Dermis microvascular lymphatic vessel endothelial cell (primary cell): ENCODE measurements at regions not wholly inside any gene's neighbourhood (a gene's known extent, or its start where the extent isn't known, plus 50 kb on each side); places are given as distances from the start of the nearest gene placed in this dataset.

Experiments used
- DNase-seq, 2 donors: peaks; one replicate each; pipeline versions ENCODE4 v3.0.0 to v3.0.0-alpha.2; 2010; ENCODE audit warnings: low read depth in 2 of 2

DNA sequence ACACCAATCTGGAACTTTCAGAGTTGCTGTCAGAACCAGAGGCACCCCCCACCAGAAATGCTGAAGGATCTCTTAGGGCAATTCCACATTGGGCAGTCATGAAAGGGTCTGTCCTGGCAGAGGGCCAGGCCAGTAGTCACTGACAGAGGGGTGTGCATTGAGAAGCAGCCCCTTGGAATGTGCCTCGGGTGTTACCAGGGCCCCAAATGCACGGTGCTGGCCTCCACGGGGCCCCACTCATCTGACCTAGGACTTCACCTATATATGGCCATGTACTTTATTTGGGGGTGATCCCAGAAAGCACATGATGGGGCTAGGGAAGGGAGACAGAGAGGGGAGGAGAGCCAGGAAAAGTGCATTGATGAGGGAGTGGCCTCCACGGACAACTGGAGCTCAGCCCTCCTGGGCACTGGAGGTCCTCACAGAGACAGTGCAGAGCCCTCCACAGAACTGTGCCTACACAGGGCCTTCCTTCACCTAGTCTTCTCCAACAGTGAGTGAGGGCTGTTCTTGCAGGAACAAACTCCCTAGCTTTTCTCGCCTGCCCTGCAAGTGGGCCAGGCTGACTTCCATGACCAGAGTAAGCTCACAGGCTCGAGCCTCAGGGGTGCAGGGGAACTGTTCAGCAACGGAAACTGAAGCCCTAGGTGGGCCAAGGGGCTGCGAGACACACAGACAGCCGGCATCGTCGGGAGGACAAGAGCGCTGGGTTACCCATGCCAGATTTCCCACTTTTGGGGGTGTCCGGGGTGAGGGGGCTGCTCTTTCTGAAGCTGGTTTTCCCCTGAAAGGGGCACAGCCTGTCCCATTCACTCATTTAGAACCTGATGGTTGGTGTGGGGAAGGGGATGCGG lies 136.2 kb downstream of the HMX1 start:
- no peak for DNase-seq

DNA sequence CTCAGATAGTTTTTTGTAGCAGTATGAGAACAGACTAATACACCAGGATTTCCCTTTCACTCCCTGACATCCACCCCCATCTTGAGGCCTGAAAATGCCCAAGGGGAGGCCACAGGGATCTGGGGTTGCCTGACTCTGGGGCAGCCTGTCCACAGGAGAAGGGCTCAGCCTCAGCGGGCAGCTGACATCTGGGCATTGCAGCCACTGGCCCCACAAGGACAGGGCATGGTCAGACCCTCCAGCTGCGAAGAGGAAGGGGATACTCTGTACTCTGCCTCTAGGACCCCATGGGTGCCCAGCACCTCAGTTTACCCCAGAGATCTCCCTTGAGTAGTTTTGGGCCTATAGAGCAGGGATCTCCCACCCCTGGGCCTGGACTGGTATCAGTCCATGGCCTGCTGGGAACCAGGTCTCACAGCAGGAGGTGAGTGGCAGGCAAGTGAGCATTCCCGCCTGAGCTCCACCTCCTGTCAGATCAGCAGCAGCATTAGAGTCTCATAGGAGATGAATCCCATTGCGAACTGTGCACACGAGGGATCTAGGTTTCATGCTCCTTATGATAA lies 138.9 kb downstream of the HMX1 start:
- no peak for DNase-seq

DNA sequence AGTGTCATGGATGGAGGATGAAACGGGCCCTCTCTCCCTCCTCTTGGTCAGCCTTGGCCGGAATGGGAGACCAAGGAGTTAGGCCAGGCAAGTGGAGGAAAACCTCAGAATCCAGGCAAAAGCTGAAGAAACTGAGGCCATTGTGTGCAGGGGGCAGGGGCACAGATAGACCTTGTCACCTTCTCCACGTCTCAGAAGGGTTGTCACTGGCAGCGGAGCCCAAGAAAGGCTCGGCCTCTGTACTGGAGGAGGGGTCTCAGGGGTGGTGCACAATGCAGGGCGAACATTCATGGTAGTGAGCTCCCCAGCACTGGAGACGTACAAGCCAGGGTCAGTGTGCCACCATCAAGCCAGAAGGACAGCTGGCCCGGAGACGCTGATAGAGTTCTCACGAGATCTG lies 139.5 kb downstream of the CPZ start:
- no peak for DNase-seq

DNA sequence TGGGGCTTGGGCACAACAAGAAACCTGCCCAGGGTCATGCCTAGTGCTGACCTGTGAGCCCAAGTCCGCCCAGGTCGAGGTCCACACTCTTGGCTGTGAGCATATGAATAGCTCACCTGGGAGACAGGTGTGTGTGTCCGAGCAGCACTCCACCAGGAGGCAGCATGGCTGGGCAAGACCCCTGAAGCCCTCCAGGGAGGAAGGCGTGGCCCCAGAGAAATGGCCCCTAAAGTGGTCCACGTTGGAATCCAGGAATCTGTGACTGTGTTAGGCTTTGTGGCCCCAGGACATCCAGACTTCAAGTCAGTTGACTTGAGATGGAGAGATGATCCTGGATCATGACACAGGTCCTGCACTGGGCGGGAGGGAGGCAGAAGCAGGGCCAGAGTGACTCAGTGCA lies 138.8 kb downstream of the CPZ start:
- DNase-seq = no peak

DNA sequence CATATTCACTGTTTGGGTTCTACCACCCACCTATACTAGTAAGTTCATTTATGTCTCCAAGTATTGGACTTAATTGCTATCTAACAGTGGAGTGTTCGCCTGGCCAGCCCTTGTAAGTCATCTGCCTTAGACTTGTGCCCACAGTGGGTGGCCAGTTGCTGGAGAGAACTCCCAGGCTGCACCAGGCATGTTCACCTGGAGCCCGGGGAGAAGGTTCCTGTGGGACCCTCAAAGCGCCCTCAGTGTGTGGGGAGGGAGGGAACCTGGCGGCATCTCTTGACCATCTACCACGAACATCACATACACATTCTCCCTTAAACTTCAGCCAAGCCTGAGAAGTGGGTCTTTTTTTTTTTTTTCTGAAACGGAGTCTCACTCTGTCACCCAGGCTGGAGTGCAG lies 138.1 kb downstream of the CPZ start:
- no peak for DNase-seq

DNA sequence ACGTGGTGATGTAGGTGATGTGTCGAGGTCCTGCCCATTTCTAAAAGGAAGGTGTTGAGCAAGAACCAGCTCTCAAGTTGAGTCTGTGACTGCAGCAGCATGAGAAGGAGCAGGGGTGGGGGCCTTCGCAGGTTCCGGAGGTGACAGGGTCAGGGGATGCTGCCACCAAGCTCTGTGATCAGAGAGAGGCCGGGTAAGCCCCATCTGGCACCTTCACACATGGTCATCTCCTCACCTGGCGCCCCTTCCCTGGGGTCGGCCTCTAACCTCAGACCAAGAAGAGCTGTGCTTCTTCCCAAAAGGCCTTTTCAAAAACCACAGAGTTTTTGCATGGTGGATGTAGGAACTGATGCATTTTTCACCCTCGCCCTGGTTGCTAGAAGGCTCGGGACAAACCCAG lies 137.6 kb downstream of the CPZ start:
- DNase-seq = no peak

DNA sequence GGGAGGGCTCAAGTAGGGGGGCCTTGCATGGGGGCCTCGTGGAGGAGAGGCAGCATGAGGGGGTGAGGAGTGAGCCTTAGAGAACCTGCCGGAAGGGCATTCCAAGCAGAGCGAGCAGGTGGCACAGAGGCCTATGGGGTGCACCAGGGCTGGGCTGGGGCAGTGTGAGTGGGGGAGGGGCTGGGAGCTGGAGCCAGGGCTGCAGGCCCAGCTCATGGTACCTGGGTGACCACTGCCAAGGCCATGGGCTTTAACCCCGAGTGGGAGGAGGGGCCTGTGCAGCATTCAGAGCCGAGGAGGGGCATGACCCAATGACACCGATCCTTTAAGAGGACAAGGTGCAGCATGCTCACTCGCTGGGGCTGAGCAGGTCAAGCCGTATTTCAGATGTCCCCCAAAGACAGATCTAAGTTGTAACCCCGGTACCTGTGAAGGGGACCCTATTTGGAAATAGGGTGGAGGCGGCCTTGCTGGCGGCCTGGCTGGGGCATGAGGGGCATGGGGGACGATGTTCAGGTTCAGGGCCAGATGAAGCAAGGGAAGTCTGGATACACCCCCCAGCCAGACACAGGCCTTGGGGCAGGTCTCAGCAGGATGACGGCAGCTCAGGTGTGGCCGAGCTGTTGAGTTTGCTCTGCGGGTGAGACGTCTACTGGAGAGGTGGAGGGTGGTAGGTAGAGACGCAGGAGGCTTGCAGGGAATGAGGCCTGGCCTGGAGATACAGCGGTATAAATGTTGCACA lies 137.0 kb downstream of the CPZ start:
- DNase-seq = no peak

DNA sequence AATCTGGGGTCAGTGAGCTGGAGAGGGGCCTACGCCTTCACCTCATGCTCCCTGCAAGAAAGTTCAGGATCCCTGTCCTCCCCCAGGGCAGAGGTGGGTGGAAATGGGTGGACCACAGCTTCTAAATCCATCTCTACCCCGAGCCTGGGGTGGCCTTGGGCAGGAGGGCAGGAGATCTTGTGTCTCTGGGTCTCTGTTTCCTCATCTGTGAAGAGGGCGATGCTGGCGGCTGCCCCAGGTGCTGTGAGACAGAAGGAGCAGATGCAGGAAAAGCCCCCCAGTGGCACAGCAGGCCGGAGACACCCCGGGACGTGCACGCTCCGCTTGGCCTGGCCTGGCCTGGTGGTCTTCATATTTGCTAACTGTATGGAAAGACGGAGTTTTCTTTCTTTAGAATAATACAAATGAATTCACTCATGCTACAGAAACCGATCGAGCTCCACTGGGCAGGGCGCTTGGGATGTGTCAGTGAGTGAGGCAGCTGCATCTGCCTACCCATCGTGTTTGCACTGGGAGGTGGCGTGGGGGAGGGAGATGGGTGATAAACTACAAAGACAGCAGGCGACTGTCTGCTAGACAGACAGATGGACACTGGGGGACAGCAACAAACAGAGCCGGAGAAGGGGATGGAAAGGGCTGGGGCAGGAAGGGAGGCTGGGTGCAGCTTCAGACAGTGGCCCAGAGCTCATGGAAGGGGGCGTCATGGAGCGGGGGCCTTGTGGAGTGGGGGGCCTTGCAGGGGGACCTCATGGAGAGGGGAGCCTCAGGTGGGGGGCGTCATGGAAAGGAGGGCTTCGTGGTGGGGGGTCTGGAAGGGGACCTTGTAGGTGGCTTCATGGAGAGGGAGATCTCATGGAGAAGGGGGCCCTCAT lies 136.2 kb downstream of the CPZ start:
- no peak for DNase-seq

DNA sequence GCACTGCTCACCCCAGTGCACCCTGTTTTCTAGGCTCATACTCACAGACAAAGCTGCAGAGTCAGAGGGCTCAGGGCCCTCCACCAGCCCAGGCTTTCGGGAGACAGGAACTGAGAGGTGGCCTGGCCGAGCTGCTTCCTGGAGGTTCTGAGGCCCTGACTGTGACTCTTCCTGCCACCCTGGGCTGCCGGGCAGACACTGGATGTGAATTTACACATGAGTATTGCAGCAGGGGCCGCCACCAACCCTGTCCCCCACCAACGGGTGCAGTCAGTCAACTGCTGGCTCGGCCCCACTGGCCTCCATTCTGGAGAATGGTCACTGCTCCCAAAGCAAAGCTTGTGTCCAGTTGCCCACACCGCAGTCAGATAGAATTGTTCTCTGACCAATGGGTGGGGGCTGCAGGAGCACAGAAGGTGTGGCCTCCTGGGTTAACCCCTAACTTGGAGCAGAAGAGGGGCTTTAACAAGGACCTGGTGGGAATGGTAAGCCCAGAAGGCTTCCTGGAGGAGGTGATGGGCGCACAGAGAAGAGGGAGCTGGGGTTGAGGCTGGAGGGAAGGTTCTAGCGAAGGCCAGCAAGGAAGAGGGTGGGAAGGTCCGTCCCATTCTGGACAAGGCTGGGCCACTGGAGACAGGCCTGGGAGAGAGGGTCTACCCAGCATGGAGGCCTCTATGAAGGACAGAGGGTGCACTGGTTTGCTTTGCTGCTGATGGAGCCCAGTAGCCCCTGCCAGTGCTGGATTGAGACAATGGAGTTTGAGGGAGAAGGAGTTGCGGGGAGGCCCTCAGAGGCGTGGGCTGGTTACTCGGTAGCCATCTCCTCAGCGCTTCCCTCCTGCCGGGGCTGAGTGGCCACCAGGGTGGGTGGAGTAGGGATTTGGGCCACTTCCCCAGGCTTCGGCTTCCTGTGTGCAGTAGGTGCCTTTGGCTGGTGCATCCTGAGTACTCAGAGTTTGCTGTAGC lies 135.3 kb downstream of the CPZ start:
- no peak for DNase-seq

DNA sequence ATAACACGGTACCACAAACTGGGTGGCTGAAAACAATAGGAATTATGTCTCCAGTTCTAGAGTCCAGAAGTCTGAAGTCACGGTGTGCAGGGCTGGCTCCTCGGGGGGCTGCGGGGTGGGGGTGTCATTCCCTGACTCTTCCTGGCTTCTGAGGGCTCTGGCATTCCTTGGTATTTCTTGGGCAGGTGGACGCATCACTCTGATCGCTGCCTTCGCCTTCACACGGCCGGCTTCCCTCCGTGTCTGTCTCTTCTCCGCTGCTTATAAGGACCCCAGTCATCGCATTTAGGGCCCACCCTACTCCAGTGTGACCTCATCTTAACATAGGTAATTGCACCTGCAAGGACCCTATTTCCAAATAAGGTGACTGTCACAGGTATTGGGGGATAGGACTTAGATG lies 134.6 kb downstream of the CPZ start:
- no peak for DNase-seq

DNA sequence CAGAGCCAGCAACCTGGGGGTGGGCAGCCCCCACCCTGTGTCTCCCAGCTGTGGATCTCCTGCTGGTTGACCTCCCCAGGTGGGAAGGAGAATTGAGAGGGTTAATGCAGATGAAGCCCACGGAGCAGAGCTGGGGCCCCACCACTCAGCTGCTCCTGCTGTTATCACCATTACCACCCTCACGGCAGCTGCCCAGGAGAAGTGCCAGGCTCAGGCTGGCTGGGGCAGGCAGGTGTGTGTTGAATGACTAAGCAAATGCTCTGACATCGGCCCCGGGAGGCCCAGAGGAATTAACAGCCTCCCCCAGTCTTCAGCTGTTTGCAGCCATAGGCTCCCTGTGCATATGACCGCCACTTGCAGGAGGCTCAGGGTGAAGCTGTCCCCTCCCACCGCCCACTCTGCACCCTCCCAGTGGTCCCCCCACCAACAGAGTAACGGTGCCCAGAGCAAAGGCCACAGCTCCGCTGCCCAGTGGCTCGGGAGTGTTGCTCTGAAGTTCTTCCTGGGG lies 133.8 kb downstream of the CPZ start:
- no peak for DNase-seq

DNA sequence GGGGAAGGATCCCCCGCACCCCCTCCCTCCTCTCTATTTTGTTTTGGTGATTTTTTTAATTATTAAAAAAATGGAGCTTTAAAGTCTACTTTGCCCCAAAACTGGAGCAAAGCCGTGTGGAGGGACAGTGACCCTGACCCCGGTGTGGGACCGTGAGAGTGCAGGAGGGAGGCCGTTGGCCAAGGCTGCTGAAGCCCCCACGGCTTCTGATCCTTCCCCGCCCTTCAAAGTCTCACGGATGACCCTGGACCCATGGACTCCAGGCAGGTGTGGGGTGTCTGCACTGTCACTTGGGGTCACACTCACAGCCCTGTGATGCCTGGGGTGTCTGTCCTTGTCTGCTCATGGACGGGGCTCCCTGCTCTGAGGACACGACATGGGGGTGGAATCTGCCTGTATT lies 133.3 kb downstream of the CPZ start:
- DNase-seq = no peak

DNA sequence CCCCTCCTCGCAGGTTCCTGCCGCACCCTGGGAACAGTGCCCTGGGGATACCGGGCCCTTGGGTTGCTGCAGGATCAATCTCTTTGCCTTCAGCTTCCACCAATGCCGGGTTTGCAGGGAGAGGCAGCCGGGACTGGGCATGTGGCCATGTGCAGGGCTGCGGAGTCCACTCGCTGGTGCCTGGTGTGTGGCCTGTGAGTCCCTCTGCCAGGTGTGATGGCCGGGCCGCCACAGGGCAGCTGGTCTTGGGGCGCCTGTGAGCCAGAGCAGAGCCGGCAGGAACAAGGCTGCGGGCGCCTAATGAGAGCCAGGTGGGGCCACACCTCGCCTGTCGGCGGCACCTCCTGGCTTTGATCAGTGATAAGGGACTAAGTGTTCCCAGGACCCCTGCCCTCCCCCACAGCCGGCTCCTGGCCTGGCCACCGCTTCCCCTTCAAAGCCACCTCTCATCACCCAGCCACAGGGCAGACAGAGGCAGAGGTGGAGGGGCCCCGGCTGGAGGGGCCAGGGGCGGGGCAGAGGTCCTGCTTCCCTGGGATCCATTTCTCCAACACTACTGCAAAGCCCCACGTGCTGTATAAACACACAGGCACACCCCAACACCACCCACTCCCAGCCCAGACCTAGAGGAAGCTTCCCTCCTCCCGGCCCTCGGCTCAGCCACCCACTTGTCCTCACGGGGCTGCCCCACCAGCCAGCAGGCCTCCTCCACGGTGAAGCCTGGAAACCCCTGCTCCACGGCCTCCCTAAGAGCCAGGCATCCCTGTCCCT lies 132.7 kb downstream of the CPZ start:
- DNase-seq = no peak

DNA sequence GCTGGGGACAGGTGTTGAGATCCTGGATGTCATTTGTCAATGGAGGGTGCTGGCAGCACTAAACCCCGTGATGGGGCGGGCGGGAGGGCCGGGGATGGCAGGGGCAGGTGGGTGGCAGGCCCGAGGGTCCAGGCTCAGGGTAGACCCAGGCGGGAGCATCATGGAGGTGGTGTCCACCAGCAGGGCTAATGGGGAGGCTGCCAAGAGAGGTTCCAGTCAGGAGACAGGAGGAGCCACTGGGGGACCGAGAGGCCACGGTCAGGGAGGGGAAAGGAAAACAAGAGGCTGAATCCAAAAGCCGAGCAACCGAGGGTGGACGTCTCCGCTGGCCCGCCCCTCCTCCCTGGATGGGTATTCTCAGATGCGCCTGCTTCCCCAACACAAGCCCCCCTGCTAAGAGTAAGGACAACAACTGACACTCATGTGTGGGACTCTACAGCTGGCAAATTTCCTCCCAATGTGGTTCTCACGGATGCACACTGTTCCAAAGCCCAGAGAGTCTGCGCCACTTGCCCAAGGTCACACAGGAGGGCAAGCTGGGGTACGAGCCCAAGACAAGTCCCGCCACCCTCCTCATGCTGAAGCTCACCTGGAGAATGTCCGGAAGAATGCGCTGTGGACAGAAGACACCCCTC lies 132.0 kb downstream of the CPZ start:
- DNase-seq = no peak

DNA sequence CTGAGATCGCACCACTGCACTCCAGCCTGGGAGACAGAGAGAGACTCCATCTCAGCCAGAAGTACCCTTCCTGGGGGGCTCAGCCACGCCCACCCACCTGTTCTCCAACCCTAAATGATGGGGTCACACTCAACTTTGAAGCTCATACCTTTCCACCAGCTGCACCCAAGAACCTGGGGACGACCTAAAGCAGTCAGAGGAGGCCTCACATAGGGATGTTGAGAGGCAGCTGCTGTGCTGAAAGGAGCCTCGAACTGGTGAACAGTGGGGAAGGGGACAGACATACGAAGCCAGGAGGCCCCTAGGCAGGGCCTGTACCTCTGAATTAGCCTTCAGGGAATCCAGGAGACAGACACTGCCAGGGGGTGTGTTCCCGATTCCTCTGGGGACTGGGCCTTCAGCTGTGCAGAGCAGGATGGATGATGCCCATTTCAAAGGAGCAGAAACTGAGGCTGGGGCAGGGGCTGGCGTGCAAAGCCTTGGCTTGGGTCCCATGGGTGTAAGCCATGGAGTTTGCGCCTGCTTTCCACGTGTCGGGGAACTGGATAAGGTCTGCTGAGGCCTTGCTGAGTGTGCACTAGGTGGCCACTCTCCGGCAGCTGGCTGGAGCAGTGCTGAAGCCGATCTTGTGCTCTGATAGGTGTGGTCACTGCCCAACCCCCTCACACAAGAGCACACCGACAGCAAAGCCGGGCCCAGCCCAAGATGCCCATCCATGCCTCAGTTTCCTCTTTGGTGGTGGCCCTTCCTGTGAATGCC lies 130.8 kb downstream of the CPZ start:
- DNase-seq = no peak

DNA sequence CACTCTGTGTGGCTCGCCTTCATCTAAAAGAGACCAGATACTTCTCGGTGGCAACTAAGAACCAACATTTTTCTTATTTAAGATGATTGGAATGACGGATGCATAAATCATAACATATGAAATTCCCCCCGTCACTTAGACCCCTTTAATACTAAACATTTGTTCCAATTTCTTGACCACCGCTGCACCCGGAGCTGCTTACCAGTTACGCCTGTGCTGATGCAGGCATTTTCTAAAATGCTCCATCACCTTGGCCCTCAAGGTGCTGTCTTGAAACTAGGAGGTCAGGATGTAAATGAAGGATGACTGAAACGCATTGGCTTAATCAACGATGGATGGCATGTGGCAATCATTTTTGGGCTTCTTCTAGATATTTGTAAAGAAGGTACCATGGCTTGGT lies 130.0 kb downstream of the CPZ start:
- DNase-seq = no peak

DNA sequence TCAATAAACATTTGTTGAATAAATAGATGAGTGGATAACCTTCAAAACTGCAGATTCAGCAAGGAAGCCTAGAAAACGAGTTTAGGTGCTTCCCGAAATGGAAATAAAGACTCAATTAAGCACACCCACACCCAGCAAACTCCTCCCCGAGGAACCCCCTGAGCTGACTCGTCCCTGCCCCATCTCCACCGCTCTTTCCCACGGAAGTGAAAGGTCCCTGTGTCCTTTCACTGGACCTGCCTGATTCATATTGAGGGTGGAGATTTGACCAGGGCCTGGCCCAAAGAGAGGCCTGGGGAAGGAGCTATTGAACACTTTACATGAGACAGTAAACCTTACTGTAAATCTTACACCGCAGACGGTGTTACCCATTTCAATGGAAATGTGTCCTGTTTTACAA lies 129.1 kb downstream of the CPZ start:
- no peak for DNase-seq

DNA sequence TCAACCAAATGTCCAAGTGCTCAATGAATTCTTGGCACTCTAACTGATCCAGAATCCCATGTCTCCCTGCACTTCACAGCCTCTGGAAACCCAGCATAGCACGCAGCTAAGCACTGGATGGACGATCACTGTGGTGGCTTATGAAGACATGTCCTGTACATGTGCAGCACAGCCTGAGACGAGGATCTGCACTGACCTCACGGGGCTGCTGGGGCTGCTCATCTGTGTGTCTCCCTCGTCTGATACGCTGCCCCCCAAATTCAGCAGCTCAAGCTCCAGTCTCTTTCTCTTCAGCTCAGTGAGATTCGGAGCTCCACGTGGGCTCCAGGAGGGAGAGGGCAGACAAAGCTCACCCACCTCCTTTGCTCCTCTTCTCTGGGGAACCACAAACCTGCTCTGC lies 126.9 kb downstream of the CPZ start:
- no peak for DNase-seq
